ENCODE measurements at regions not wholly inside any gene's neighbourhood (a gene's known extent, or its start where the extent isn't known, plus 50 kb on each side); places are given as distances from the start of the nearest gene placed in this dataset.
"Not testable (repeated sequence)": the region's sequence is repeated elsewhere in the genome, so short reads cannot be mapped to it uniquely, and the experiment has no call there.

- H3K36me3 ChIP-seq (ENCODE audit: control insufficient read depth, insufficient read depth, low read length), result no peaks in the 10 kb centered on the region
- no peak overlapping the region for H3K4me2 ChIP-seq (ENCODE audit: low read length)
- no peak overlapping the region for H3K27ac ChIP-seq
- H3K27me3 ChIP-seq (ENCODE audit: control insufficient read depth, insufficient read depth, low read length), result no peaks in the 10 kb centered on the region
- H3K79me2 ChIP-seq, result no peaks in the 10 kb centered on the region
- no peak for TF ChIP-seq CTCF (IDR thresholded peaks at IDR 0.05)
- no peaks in the 10 kb centered on the region for H3K9me3 ChIP-seq (ENCODE audit: control insufficient read depth, low read length)
- no peak overlapping the region for H3K4me3 ChIP-seq (ENCODE audit: low read depth, low read length)
- no peak overlapping the region for H2AFZ ChIP-seq
- no peak overlapping the region for H3K9ac ChIP-seq
- H3K4me1 ChIP-seq, result no peaks in the 10 kb centered on the region
Measured at GRCh38 chr12:88677464-88677863, 97.2 kb upstream of the KITLG start.

- not testable (repeated sequence) for H3K27me3 ChIP-seq (ENCODE audit: control insufficient read depth, insufficient read depth, low read length); H3K27ac ChIP-seq; H3K4me3 ChIP-seq (ENCODE audit: low read depth, low read length); H2AFZ ChIP-seq; H3K36me3 ChIP-seq (ENCODE audit: control insufficient read depth, insufficient read depth, low read length); H3K9ac ChIP-seq; H3K4me1 ChIP-seq; H3K4me2 ChIP-seq (ENCODE audit: low read length); H3K79me2 ChIP-seq; H3K9me3 ChIP-seq (ENCODE audit: control insufficient read depth, low read length)
Measured at GRCh38 chr12:88667615-88668014, 87.3 kb upstream of the KITLG start.

- TF ChIP-seq CTCF (IDR thresholded peaks at IDR 0.05), result no peak
- no peaks in the 10 kb centered on the region for H3K9me3 ChIP-seq (ENCODE audit: control insufficient read depth, low read length)
- H3K4me1 ChIP-seq, result no peaks in the 10 kb centered on the region
- no peak overlapping the region for H3K4me3 ChIP-seq (ENCODE audit: low read depth, low read length)
- H3K9ac ChIP-seq, result no peak overlapping the region
- H3K27me3 ChIP-seq (ENCODE audit: control insufficient read depth, insufficient read depth, low read length), result no peaks in the 10 kb centered on the region
- no peaks in the 10 kb centered on the region for H3K36me3 ChIP-seq (ENCODE audit: control insufficient read depth, insufficient read depth, low read length)
- no peaks in the 10 kb centered on the region for H3K79me2 ChIP-seq
- no peak overlapping the region for H3K27ac ChIP-seq
- no peak overlapping the region for H3K4me2 ChIP-seq (ENCODE audit: low read length)
- H2AFZ ChIP-seq, result no peak overlapping the region
Measured at GRCh38 chr12:88665071-88665470, 84.8 kb upstream of the KITLG start.

GRCh38 chr12:88662961-88663360 is 82.7 kb upstream of the KITLG start:
- Histone ChIP-seq H3K36me3 (ENCODE audit: control insufficient read depth, insufficient read depth, low read length) (no peaks in the 10 kb centered on the region), H2AFZ (no peak overlapping the region), H3K4me3 (ENCODE audit: low read depth, low read length) (no peak overlapping the region), H3K79me2 (no peaks in the 10 kb centered on the region), H3K9me3 (ENCODE audit: control insufficient read depth, low read length) (no peaks in the 10 kb centered on the region), H3K4me2 (ENCODE audit: low read length) (no peak overlapping the region), H3K9ac (no peak overlapping the region), H3K27ac (no peak overlapping the region), H3K27me3 (ENCODE audit: control insufficient read depth, insufficient read depth, low read length) (no peaks in the 10 kb centered on the region), H3K4me1 (no peaks in the 10 kb centered on the region)
- TF ChIP-seq CTCF (IDR thresholded peaks at IDR 0.05), result no peak

- H3K79me2 ChIP-seq, result no peaks in the 10 kb centered on the region
Measured at GRCh38 chr12:88662093-88662492, 81.8 kb upstream of the KITLG start.

More at GRCh38 chr12:88662093-88662492, 81.8 kb upstream of the KITLG start:
- H2AFZ ChIP-seq, result no peak overlapping the region
- no peaks in the 10 kb centered on the region for H3K4me1 ChIP-seq
- H3K4me2 ChIP-seq (ENCODE audit: low read length), result no peak overlapping the region
- H3K27ac ChIP-seq, result no peak overlapping the region
- no peaks in the 10 kb centered on the region for H3K36me3 ChIP-seq (ENCODE audit: control insufficient read depth, insufficient read depth, low read length)
- H3K4me3 ChIP-seq (ENCODE audit: low read depth, low read length), result no peak overlapping the region
- H3K9me3 ChIP-seq (ENCODE audit: control insufficient read depth, low read length), result no peaks in the 10 kb centered on the region
- no peak overlapping the region for H3K9ac ChIP-seq
- no peak for TF ChIP-seq CTCF (IDR thresholded peaks at IDR 0.05)
- no peaks in the 10 kb centered on the region for H3K27me3 ChIP-seq (ENCODE audit: control insufficient read depth, insufficient read depth, low read length)
